ENCODE measurements at regions not wholly inside any gene's neighbourhood (a gene's known extent, or its start where the extent isn't known, plus 50 kb on each side); places are given as distances from the start of the nearest gene placed in this dataset.

- TF ChIP-seq SNAI2 (CRISPR knock-in tag; IDR thresholded peaks at IDR 0.05) (no peak), PPARA (CRISPR knock-in tag; IDR thresholded peaks at IDR 0.05; ENCODE audit: borderline replicate concordance) (no peak), ZNF70 (CRISPR knock-in tag; IDR thresholded peaks at IDR 0.05) (no peak), OSR1 (CRISPR knock-in tag; IDR thresholded peaks at IDR 0.05) (no peak), CSRNP3 (CRISPR knock-in tag; IDR thresholded peaks at IDR 0.05) (no peak), CREB5 (CRISPR knock-in tag; IDR thresholded peaks at IDR 0.05; ENCODE audit: low read depth) (no peak), POU6F1 (CRISPR knock-in tag; IDR thresholded peaks at IDR 0.05; ENCODE audit: borderline replicate concordance, low read depth) (no peak), ZC3H10 (CRISPR knock-in tag; IDR thresholded peaks at IDR 0.05) (no peak), TCF4 (CRISPR knock-in tag; IDR thresholded peaks at IDR 0.05; ENCODE audit: borderline replicate concordance) (no peak), ZNF565 (CRISPR knock-in tag; conservative IDR thresholded peaks at IDR 0.05; ENCODE audit: low read depth) (no peak)
- ATAC-seq, result no peak
Observed at GRCh38 chr7:106471021-106471420, 186.2 kb upstream of the NAMPT start.

GRCh38 chr7:106466867-106467266 is 182.1 kb upstream of the NAMPT start:
- no peak for ATAC-seq
- TF ChIP-seq ZC3H10 (CRISPR knock-in tag; IDR thresholded peaks at IDR 0.05) (no peak), TOX (CRISPR knock-in tag; IDR thresholded peaks at IDR 0.05; ENCODE audit: borderline replicate concordance) (no peak), POU6F1 (CRISPR knock-in tag; IDR thresholded peaks at IDR 0.05; ENCODE audit: borderline replicate concordance, low read depth) (no peak), ZNF8 (CRISPR knock-in tag; IDR thresholded peaks at IDR 0.05) (no peak), ARNTL (CRISPR knock-in tag; IDR thresholded peaks at IDR 0.05; ENCODE audit: borderline replicate concordance, low read depth) (no peak), ZFP3 (CRISPR knock-in tag; IDR thresholded peaks at IDR 0.05) (no peak), ESRRG (CRISPR knock-in tag; IDR thresholded peaks at IDR 0.05) (no peak), SNAI2 (CRISPR knock-in tag; IDR thresholded peaks at IDR 0.05) (no peak), PPARA (CRISPR knock-in tag; IDR thresholded peaks at IDR 0.05; ENCODE audit: borderline replicate concordance) (no peak), BACH2 (CRISPR knock-in tag; IDR thresholded peaks at IDR 0.05; ENCODE audit: borderline replicate concordance) (no peak), ISL1 (CRISPR knock-in tag; IDR thresholded peaks at IDR 0.05) (no peak), CSRNP3 (CRISPR knock-in tag; IDR thresholded peaks at IDR 0.05) (no peak), GLIS3 (CRISPR knock-in tag; IDR thresholded peaks at IDR 0.05) (no peak), RARB (CRISPR knock-in tag; IDR thresholded peaks at IDR 0.05) (no peak)

GRCh38 chr7:106465704-106466468 is 181.1 kb upstream of the NAMPT start:
- TF ChIP-seq PATZ1 (CRISPR knock-in tag; IDR thresholded peaks at IDR 0.05; ENCODE audit: borderline replicate concordance) (no peak), ZFP3 (CRISPR knock-in tag; IDR thresholded peaks at IDR 0.05) (no peak), RARB (CRISPR knock-in tag; IDR thresholded peaks at IDR 0.05) (no peak), PPARA (CRISPR knock-in tag; IDR thresholded peaks at IDR 0.05; ENCODE audit: borderline replicate concordance) (no peak), SNAI2 (CRISPR knock-in tag; IDR thresholded peaks at IDR 0.05) (no peak), ZNF8 (CRISPR knock-in tag; IDR thresholded peaks at IDR 0.05) (no peak), ESRRG (CRISPR knock-in tag; IDR thresholded peaks at IDR 0.05) (no peak), BACH2 (CRISPR knock-in tag; IDR thresholded peaks at IDR 0.05; ENCODE audit: borderline replicate concordance) (no peak), POU6F1 (CRISPR knock-in tag; IDR thresholded peaks at IDR 0.05; ENCODE audit: borderline replicate concordance, low read depth) (no peak), CSDC2 (CRISPR knock-in tag; IDR thresholded peaks at IDR 0.05) (no peak), ZNF565 (CRISPR knock-in tag; conservative IDR thresholded peaks at IDR 0.05; ENCODE audit: low read depth) (no peak), ZFP30 (CRISPR knock-in tag; IDR thresholded peaks at IDR 0.05) (no peak)
- ATAC-seq, result no peak

Data from SK-N-SH treated with all-trans-retinoic acid at 6 μM for 48 hours (cell line).